ENCODE measurements at regions not wholly inside any gene's neighbourhood (a gene's known extent, or its start where the extent isn't known, plus 50 kb on each side); places are given as distances from the start of the nearest gene placed in this dataset.

DNA sequence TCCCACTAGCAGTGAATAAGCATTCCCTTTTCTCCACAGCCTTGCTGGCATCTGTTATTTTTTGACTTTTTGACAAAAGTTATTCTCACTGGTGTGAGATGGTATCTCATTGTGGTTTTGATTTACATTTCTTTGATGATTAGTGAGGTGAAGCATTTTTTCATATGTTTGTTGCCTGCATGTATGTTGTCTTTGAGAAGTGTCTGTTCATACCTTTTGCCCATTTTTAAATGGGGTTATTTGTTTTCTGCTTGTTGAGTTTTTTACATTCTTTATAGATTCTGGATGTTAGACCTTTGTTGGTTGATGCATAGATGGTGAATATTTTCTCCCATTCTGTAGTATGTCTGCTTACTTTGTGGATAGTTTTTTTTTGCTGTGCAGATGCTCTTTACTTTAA is 171.7 kb downstream of the SREK1 start:
- H3K27ac ChIP-seq (ENCODE audit: low read depth, low read length, poor library complexity, severe bottlenecking), result no peak overlapping the region
- no peaks in the 10 kb centered on the region for H3K9me2 ChIP-seq (ENCODE audit: insufficient read depth, low read length)
- no peak overlapping the region for H2AFZ ChIP-seq (ENCODE audit: low read length)
- H3K4me3 ChIP-seq (ENCODE audit: low read depth, low read length, poor library complexity, severe bottlenecking), result no peak overlapping the region
- H3K79me2 ChIP-seq (ENCODE audit: insufficient read depth, low read depth, low read length), result no peaks in the 10 kb centered on the region
- intact Hi-C loops (cut with micrococcal nuclease; ENCODE audit: unreplicated experiment), result no loop called here
- H3K4me2 ChIP-seq (ENCODE audit: low read length), result no peak overlapping the region
- ChIA-PET CTCF (ENCODE audit: unreplicated experiment) (no interaction called here), POLR2A (no interaction called here)
- no peaks in the 10 kb centered on the region; the same call in 1 of the 2 replicates for H3K9me3 ChIP-seq (ENCODE audit: low read length)
- H3K36me3 ChIP-seq (ENCODE audit: insufficient read depth, low read length), result no peaks in the 10 kb centered on the region
- BruUV-seq (replicated peaks), result no TSS peak
- no peak for TF ChIP-seq EZH2phosphoT487 (IDR thresholded peaks at IDR 0.05; ENCODE audit: borderline replicate concordance, low read depth, low read length)
- TF ChIP-seq, protein P1, sequence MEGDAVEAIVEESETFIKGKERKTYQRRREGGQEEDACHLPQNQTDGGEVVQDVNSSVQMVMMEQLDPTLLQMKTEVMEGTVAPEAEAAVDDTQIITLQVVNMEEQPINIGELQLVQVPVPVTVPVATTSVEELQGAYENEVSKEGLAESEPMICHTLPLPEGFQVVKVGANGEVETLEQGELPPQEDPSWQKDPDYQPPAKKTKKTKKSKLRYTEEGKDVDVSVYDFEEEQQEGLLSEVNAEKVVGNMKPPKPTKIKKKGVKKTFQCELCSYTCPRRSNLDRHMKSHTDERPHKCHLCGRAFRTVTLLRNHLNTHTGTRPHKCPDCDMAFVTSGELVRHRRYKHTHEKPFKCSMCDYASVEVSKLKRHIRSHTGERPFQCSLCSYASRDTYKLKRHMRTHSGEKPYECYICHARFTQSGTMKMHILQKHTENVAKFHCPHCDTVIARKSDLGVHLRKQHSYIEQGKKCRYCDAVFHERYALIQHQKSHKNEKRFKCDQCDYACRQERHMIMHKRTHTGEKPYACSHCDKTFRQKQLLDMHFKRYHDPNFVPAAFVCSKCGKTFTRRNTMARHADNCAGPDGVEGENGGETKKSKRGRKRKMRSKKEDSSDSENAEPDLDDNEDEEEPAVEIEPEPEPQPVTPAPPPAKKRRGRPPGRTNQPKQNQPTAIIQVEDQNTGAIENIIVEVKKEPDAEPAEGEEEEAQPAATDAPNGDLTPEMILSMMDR (conservative IDR thresholded peaks at IDR 0.05; ENCODE audit: low read length), result no peak
- no peaks in the 10 kb centered on the region for H3K4me1 ChIP-seq (ENCODE audit: insufficient read depth, low read length, poor library complexity, severe bottlenecking)
- no peak for DNase-seq (ENCODE audit: low spot score)
- H4K20me1 ChIP-seq (ENCODE audit: insufficient read depth, low read length), result no peaks in the 10 kb centered on the region

DNA sequence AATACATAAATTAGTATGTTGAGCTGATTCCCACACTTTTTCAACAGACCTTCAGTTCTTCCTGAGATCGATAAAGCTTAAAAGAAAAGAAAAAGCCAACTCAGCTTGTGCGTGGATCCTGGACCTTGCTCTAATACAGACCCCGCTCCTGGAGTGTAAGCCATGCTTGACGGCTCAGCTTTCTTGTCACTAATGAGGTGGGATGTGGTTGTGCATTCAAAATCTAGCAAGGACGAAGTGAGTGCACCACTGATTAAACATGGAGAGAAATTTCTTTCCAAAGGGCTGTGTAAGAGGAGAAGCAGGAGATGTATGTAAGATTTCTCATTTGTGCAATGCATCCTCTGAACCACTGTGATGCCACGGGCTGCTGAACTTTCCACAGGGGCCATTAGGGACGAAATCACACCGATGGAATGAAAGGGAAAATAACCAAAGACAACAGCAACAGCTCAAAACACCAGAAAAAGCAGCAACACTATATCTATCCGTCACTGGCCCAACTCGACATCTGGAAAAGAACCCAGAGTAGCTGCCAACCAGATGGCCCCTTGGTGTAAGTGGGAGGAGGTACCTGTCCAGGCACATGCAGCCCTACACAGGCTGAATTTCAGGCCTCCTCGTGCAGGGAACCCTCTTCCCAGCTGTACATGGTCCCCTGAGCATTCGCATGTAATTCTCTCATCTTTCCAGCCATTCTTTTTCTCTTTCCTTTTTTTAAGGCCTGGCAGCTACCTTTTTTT is 178.9 kb downstream of the SREK1 start:
- Histone ChIP-seq H3K79me2 (ENCODE audit: insufficient read depth, low read depth, low read length) (no peaks in the 10 kb centered on the region), H2AFZ (ENCODE audit: low read length) (no peak overlapping the region), H3K9me2 (ENCODE audit: insufficient read depth, low read length) (no peaks in the 10 kb centered on the region), H3K4me3 (ENCODE audit: low read depth, low read length, poor library complexity, severe bottlenecking) (no peak overlapping the region), H3K4me1 (ENCODE audit: insufficient read depth, low read length, poor library complexity, severe bottlenecking) (no peaks in the 10 kb centered on the region), H3K9me3 (ENCODE audit: low read length) (no peaks in the 10 kb centered on the region), H3K4me2 (ENCODE audit: low read length) (no peak overlapping the region), H3K36me3 (ENCODE audit: insufficient read depth, low read length) (no peaks in the 10 kb centered on the region), H4K20me1 (ENCODE audit: insufficient read depth, low read length) (no peaks in the 10 kb centered on the region), H3K27ac (ENCODE audit: low read depth, low read length, poor library complexity, severe bottlenecking) (no peak overlapping the region)
- intact Hi-C loops (cut with micrococcal nuclease; ENCODE audit: unreplicated experiment), result no loop called here
- ChIA-PET POLR2A (interaction anchor here (0.6 kb wide), 1 partner anchor 453 kb away, joined by 3 read pairs; no protein-coding TSS in a partner anchor), CTCF (ENCODE audit: unreplicated experiment) (interaction anchor here (1.9 kb wide), 1 partner anchor 17 kb away, joined by 6 read pairs; no protein-coding TSS in a partner anchor)
- no peak for DNase-seq (ENCODE audit: low spot score)
- no TSS peak for BruUV-seq (replicated peaks)
- TF ChIP-seq, protein P1 (conservative IDR thresholded peaks at IDR 0.05; ENCODE audit: low read length), result no peak
- TF ChIP-seq EZH2phosphoT487 (IDR thresholded peaks at IDR 0.05; ENCODE audit: borderline replicate concordance, low read depth, low read length), result no peak

DNA sequence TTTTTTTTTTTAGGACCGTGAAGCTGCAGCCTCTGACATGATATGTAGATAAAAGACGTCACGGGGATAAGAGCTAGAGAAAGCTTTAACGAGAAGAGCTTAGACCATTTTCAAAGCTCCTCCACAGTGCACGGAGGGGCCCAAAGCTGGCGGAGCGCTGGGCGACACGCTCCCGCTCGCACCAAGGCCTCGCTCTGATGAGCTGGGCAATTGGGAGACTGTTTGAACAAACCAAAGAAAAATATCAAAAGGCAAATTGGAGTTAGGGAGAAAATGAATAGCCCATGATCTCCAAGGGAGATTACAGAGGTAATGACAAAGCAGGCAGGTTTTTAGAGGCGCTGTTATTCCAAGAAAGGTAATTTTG is 179.4 kb downstream of the SREK1 start:
- Histone ChIP-seq H2AFZ (ENCODE audit: low read length) (no peak overlapping the region), H3K9me2 (ENCODE audit: insufficient read depth, low read length) (no peaks in the 10 kb centered on the region), H3K4me3 (ENCODE audit: low read depth, low read length, poor library complexity, severe bottlenecking) (no peak overlapping the region), H4K20me1 (ENCODE audit: insufficient read depth, low read length) (no peaks in the 10 kb centered on the region), H3K36me3 (ENCODE audit: insufficient read depth, low read length) (no peaks in the 10 kb centered on the region), H3K4me1 (ENCODE audit: insufficient read depth, low read length, poor library complexity, severe bottlenecking) (no peaks in the 10 kb centered on the region), H3K27ac (ENCODE audit: low read depth, low read length, poor library complexity, severe bottlenecking) (no peak overlapping the region), H3K79me2 (ENCODE audit: insufficient read depth, low read depth, low read length) (no peaks in the 10 kb centered on the region), H3K4me2 (ENCODE audit: low read length) (no peak overlapping the region), H3K9me3 (ENCODE audit: low read length) (no peaks in the 10 kb centered on the region)
- no peak for TF ChIP-seq EZH2phosphoT487 (IDR thresholded peaks at IDR 0.05; ENCODE audit: borderline replicate concordance, low read depth, low read length)
- POLR2A ChIA-PET, result interaction anchor here (0.6 kb wide), 1 partner anchor 453 kb away, joined by 3 read pairs; no protein-coding TSS in a partner anchor
- BruUV-seq (replicated peaks), result no TSS peak
- intact Hi-C loops (cut with micrococcal nuclease; ENCODE audit: unreplicated experiment), result no loop called here
- CTCF ChIA-PET (ENCODE audit: unreplicated experiment), result interaction anchor here (1.9 kb wide), 1 partner anchor 17 kb away, joined by 6 read pairs; no protein-coding TSS in a partner anchor
- no peak for DNase-seq (ENCODE audit: low spot score)
